H1 (cell line): ENCODE measurements at regions not wholly inside any gene's neighbourhood (a gene's known extent, or its start where the extent isn't known, plus 50 kb on each side); places are given as distances from the start of the nearest gene placed in this dataset.

Experiments used
- CTCF ChIA-PET: fragments of 300-600 bp; sonication (Branson Sonifier 250); formaldehyde crosslinking; loops from one replicate; lab custom pipeline; 2021; ENCODE audit not compliant: partially characterized antibody; lab: Charles Lee
- POLR2A ChIA-PET: fragments of 300-600 bp; sonication (Branson Sonifier 250); formaldehyde crosslinking; loops from one replicate; lab custom pipeline; 2021; ENCODE audit warnings: inconsistent platforms; ENCODE audit not compliant: partially characterized antibody; lab: Charles Lee
- DNase-seq, 2 experiments: peaks; one replicate each; pipeline versions ENCODE4 v3.0.0 to v3.0.0-alpha.2; 2010 to 2022; ENCODE audit warnings: low spot score in 2 of 2, low read depth in 1 of 2, mixed read lengths in 1 of 2
- FAIRE-seq: peaks from 2 replicates; lab custom pipeline; 2011; peaks lifted over from hg19 to GRCh38; lab: Jason Lieb, UNC
- H2AFZ ChIP-seq: 2 replicates; pipeline ENCODE4 v1.8.1; 2012; ENCODE audit warnings: low read length, inconsistent platforms
- H2AK5ac ChIP-seq: 2 replicates; pipeline ENCODE4 v1.6.1; 2013; ENCODE audit warnings: low read depth, low read length
- H2BK120ac ChIP-seq: replicated peaks from 2 replicates; pipeline ENCODE3; 2013; ENCODE audit warnings: low read depth, low read length, inconsistent platforms
- H2BK12ac ChIP-seq: 2 replicates; pipeline ENCODE4 v1.6.1; 2013; ENCODE audit warnings: low read depth, low read length
- H2BK15ac ChIP-seq: 2 replicates; pipeline ENCODE4 v1.6.1; 2013; ENCODE audit warnings: low read length
- H2BK20ac ChIP-seq: 2 replicates; pipeline ENCODE4 v1.6.1; 2013; ENCODE audit warnings: low read length
- H2BK5ac ChIP-seq: 2 replicates; pipeline ENCODE4 v1.6.1; 2013; ENCODE audit warnings: low read depth, low read length
- H3K14ac ChIP-seq: 2 replicates; pipeline ENCODE4 v1.6.1; 2013; ENCODE audit warnings: inconsistent platforms; ENCODE audit not compliant: insufficient read length
- H3K18ac ChIP-seq: 2 replicates; pipeline ENCODE4 v1.6.1; 2013; ENCODE audit warnings: low read length; ENCODE audit errors: extremely low read depth
- H3K23ac ChIP-seq: 2 replicates; pipeline ENCODE4 v1.6.1; 2013; ENCODE audit warnings: inconsistent platforms; ENCODE audit not compliant: insufficient read length
- H3K23me2 ChIP-seq: 2 replicates; pipeline ENCODE4 v1.6.1; 2013; ENCODE audit warnings: low read depth, low read length
- H3K27ac ChIP-seq: 2 replicates; pipeline ENCODE4 v1.6.1; 2011; ENCODE audit warnings: low read depth, low read length, inconsistent platforms
- H3K27me3 ChIP-seq, 4 experiments: replicated peaks in 1 of 4; 1 replicate in 1 of 4; 2 replicates in 3 of 4; pipeline versions ENCODE4 v1.6.1 to v1.8.1; 2011 to 2013; ENCODE audit warnings: low read length in 3 of 4, mild to moderate bottlenecking in 3 of 4, inconsistent platforms in 2 of 4, mixed read lengths in 2 of 4, moderate library complexity in 1 of 4; ENCODE audit not compliant: control insufficient read depth in 3 of 4, insufficient read depth in 3 of 4; ENCODE audit errors: extremely low read depth in 1 of 4
- H3K36me3 ChIP-seq, 4 experiments: 2 replicates each; pipeline versions ENCODE4 v1.6.1 to v1.8.1; 2011 to 2013; ENCODE audit warnings: mild to moderate bottlenecking in 4 of 4, low read length in 3 of 4, moderate library complexity in 2 of 4, control low read depth in 1 of 4, inconsistent platforms in 1 of 4; ENCODE audit not compliant: insufficient read depth in 4 of 4, control insufficient read depth in 2 of 4
- H3K4ac ChIP-seq: replicated peaks from 2 replicates; pipeline ENCODE3; 2013; ENCODE audit warnings: low read length, low read depth, mixed read lengths, inconsistent platforms; ENCODE audit not compliant: insufficient read length
- H3K4me1 ChIP-seq, 4 experiments: replicated peaks in 1 of 4; 1 replicate in 1 of 4; 2 replicates in 3 of 4; pipeline versions ENCODE4 v1.6.1 to v1.8.1; 2011 to 2013; ENCODE audit warnings: low read length in 3 of 4, inconsistent platforms in 2 of 4, mixed read lengths in 1 of 4; ENCODE audit not compliant: insufficient read depth in 4 of 4, control insufficient read depth in 3 of 4
- H3K4me2 ChIP-seq, 2 experiments: 2 replicates each; pipeline versions ENCODE4 v1.6.1 to v1.8.1; 2011 to 2013; ENCODE audit warnings: low read depth in 2 of 2, low read length in 2 of 2, control low read depth in 1 of 2, inconsistent platforms in 1 of 2, mild to moderate bottlenecking in 1 of 2; ENCODE audit not compliant: insufficient read depth in 1 of 2
- H3K4me3 ChIP-seq, 4 experiments: fragments of 200-600, 300-600 bp in 1 of 4; sonication (generic), shearing (Covaris generic), sonication (Bioruptor Twin) in 1 of 4; 2 replicates each; pipeline versions ENCODE4 v1.5.1 to v1.8.1; 2011 to 2016; ENCODE audit warnings: low read length in 4 of 4, low read depth in 3 of 4, control low read depth in 2 of 4, inconsistent platforms in 2 of 4, mild to moderate bottlenecking in 2 of 4, mixed read lengths in 1 of 4, moderate library complexity in 1 of 4; ENCODE audit not compliant: insufficient read depth in 2 of 4; ENCODE audit errors: extremely low read depth in 1 of 4
- H3K56ac ChIP-seq: replicated peaks from 2 replicates; pipeline ENCODE3; 2013; ENCODE audit warnings: low read depth, mild to moderate bottlenecking, mixed read lengths, low read length, inconsistent platforms; ENCODE audit not compliant: insufficient read length
- H3K79me1 ChIP-seq: 2 replicates; pipeline ENCODE4 v1.6.1; 2013; ENCODE audit warnings: low read depth, low read length, control low read depth
- H3K79me2 ChIP-seq, 2 experiments: 2 replicates each; pipeline versions ENCODE4 v1.6.1 to v1.8.1; 2012 to 2013; ENCODE audit warnings: low read length in 2 of 2, mild to moderate bottlenecking in 2 of 2, inconsistent platforms in 1 of 2; ENCODE audit not compliant: insufficient read depth in 2 of 2, control insufficient read depth in 1 of 2
- H3K9ac ChIP-seq, 4 experiments: replicated peaks in 1 of 4; 1 replicate in 1 of 4; 2 replicates in 3 of 4; pipeline versions ENCODE4 v1.6.1 to v1.8.1; 2011 to 2013; ENCODE audit warnings: low read depth in 3 of 4, low read length in 3 of 4, control low read depth in 2 of 4, mild to moderate bottlenecking in 2 of 4, moderate library complexity in 2 of 4, inconsistent platforms in 1 of 4; ENCODE audit errors: extremely low read depth in 1 of 4
- H3K9me3 ChIP-seq, 2 experiments: 2 replicates each; pipeline versions ENCODE4 v1.6.1 to v1.8.1; 2012 to 2013; ENCODE audit warnings: mild to moderate bottlenecking in 2 of 2, moderate library complexity in 2 of 2, control low read depth in 1 of 2, inconsistent platforms in 1 of 2, low read depth in 1 of 2, low read length in 1 of 2, mixed read lengths in 1 of 2; ENCODE audit not compliant: insufficient read depth in 2 of 2
- H4K20me1 ChIP-seq, 2 experiments: replicated peaks in 1 of 2; 2 replicates each; pipeline versions ENCODE3 to v1.8.1; 2011 to 2013; ENCODE audit warnings: inconsistent platforms in 2 of 2, low read length in 2 of 2, mild to moderate bottlenecking in 1 of 2; ENCODE audit not compliant: insufficient read depth in 2 of 2, control insufficient read depth in 1 of 2
- H4K5ac ChIP-seq: 2 replicates; pipeline ENCODE4 v1.6.1; 2013; ENCODE audit warnings: low read length, low read depth, mixed read lengths, inconsistent platforms; ENCODE audit not compliant: insufficient read length
- H4K8ac ChIP-seq: 2 replicates; pipeline ENCODE4 v1.8.0; 2013; ENCODE audit warnings: mild to moderate bottlenecking, moderate library complexity, low read length, inconsistent platforms; ENCODE audit not compliant: insufficient read depth; ENCODE audit errors: extremely low read depth
- H4K91ac ChIP-seq: replicated peaks from 2 replicates; pipeline ENCODE3; 2013; ENCODE audit warnings: low read length, mixed read lengths, inconsistent platforms; ENCODE audit not compliant: insufficient read length
- ATF3 ChIP-seq: IDR thresholded peaks from 2 replicates; pipeline ENCODE4 v1.6.1; 2011; ENCODE audit warnings: low read depth, mild to moderate bottlenecking, low read length; ENCODE audit not compliant: insufficient read depth
- CBX8 ChIP-seq: fragments of 300-800, 300-1000 bp; sonication (generic); IDR thresholded peaks from 2 replicates; pipeline ENCODE4 v1.7.1; 2016; ENCODE audit warnings: low read depth, low read length, borderline replicate concordance
- CEBPB ChIP-seq: IDR thresholded peaks from 2 replicates; pipeline ENCODE4 v1.6.1; 2012; ENCODE audit warnings: low read depth, low read length
- CHD1 ChIP-seq: IDR thresholded peaks from 2 replicates; pipeline ENCODE4 v1.6.1; 2012; ENCODE audit warnings: low read depth, low read length, improper control_type of control experiment
- KDM5A ChIP-seq: fragments of 200-600 bp; IDR thresholded peaks from 2 replicates; pipeline ENCODE4 v1.7.1; 2012; ENCODE audit warnings: mild to moderate bottlenecking, low read length, inconsistent platforms, mixed read lengths
- MAFK ChIP-seq: IDR thresholded peaks from 2 replicates; pipeline ENCODE4 v1.6.1; 2012; ENCODE audit warnings: low read depth, mild to moderate bottlenecking, improper control_type of control experiment, low read length
- NRF1 ChIP-seq: IDR thresholded peaks from 2 replicates; pipeline ENCODE4 v1.6.1; 2011; ENCODE audit warnings: mild to moderate bottlenecking, low read depth, low read length, improper control_type of control experiment
- POU5F1 ChIP-seq: IDR thresholded peaks from 2 replicates; pipeline ENCODE4 v1.6.1; 2011; ENCODE audit warnings: low read depth, mild to moderate bottlenecking, low read length, moderate library complexity
- RAD21 ChIP-seq, 2 experiments: IDR thresholded peaks in 1 of 2; conservative IDR thresholded peaks in 1 of 2; 2 replicates each; pipeline ENCODE4 v1.6.1; 2011; ENCODE audit warnings: low read depth in 2 of 2, low read length in 2 of 2, improper control_type of control experiment in 1 of 2, inconsistent platforms in 1 of 2, mild to moderate bottlenecking in 1 of 2, moderate library complexity in 1 of 2
- RBBP5 ChIP-seq: IDR thresholded peaks from 2 replicates; pipeline ENCODE4 v1.7.1; 2012; ENCODE audit warnings: low read depth, mild to moderate bottlenecking, inconsistent platforms, low read length, moderate library complexity, borderline replicate concordance
- SIRT6 ChIP-seq: IDR thresholded peaks from one replicate; pipeline ENCODE4 v1.7.1; 2012; ENCODE audit warnings: low read length, inconsistent platforms
- USF2 ChIP-seq: IDR thresholded peaks from 2 replicates; pipeline ENCODE4 v1.6.1; 2011; ENCODE audit warnings: low read length, improper control_type of control experiment
- WGBS, 2 experiments: shearing (Covaris generic) in 1 of 2; methylation state at CpG; one replicate each; pipeline versions ENCODE4 v1.1.6 to v1.1.7; 2013 to 2015; ENCODE audit warnings: low lambda C conversion rate in 2 of 2, mixed read lengths in 2 of 2, inconsistent platforms in 1 of 2, low coverage in 1 of 2, missing lambda C conversion rate in 1 of 2; ENCODE audit not compliant: insufficient replicate concordance in 2 of 2, insufficient coverage in 1 of 2, insufficient read length in 1 of 2; ENCODE audit errors: extremely low coverage in 1 of 2, missing lambda C conversion rate in 1 of 2; 5-methylcytosine and 5-hydroxymethylcytosine counted together

DNA sequence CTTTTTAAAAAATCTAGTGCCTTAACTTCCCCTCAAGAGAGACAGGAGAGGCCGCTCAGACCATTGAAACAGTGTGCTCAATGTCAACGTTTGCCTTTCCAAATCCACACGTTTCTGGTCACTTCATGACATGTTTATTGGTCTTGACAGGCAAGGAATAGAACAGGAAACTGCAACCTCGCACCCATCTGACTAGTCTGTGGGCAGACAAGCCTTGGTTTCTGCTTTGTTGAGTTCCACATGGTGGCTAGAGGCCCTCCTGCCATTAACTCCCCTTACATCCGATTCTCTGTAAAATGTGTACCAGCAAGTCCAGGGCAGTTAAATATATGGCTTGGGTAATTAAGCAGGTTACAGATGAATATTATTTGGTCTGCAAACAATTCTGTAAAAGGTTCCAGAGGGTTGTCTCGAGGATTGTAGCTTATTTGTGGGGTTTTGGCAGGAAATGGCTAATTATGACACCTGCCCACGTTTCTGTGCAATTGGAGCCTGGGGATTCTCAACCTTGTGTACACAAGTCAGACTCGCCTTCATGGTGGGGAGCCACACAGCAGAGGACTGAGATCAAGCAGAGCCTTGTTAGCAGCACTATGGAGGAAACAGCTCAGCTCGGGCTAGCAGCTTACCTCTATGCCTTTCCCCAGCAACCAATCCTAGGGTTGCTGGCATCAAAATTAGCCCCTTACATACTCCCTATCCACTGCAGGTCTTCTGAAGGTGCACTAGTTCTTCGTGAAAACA is 317.5 kb upstream of the IGF1R start:
- no peaks in the 10 kb centered on the region for H3K79me2 ChIP-seq
- H3K27me3 ChIP-seq = no peaks in the 10 kb centered on the region; a peak in 1 of 7 replicates
- TF ChIP-seq CBX8 (no peak), USF2 (no peak), KDM5A (no peak), ATF3 (no peak), CEBPB (no peak), MAFK (no peak), RAD21 (IDR thresholded peaks at IDR 0.05 in 1 of 2, conservative IDR thresholded peaks at IDR 0.05 in 1 of 2; ENCODE audit: low read depth in 2 of 2, low read length in 2 of 2) (no peak), RBBP5 (no peak), POU5F1 (no peak), NRF1 (no peak), SIRT6 (no peak), CHD1 (no peak)
- H3K36me3 ChIP-seq = no peaks in the 10 kb centered on the region
- no peak for DNase-seq
- H3K4me1 ChIP-seq = peaks cover 0 to 4% (median 0%) of the 10 kb centered on the region in 4 experiments; a peak in 1 of 7 replicates
- H2BK5ac ChIP-seq = no peak overlapping the region
- no peak overlapping the region for H4K91ac ChIP-seq
- H3K56ac ChIP-seq = no peak overlapping the region
- WGBS, 2 experiments = 84% methylated on average over 10 of the region's 10 CpGs; no CpG with 5 or more reads in 1 of the 2 experiments
- no peak overlapping the region for H2BK15ac ChIP-seq
- H4K20me1 ChIP-seq = no peaks in the 10 kb centered on the region
- no peak overlapping the region for H4K8ac ChIP-seq
- no peak overlapping the region for H2AK5ac ChIP-seq
- H3K27ac ChIP-seq = no peak overlapping the region
- no peaks in the 10 kb centered on the region; a peak in 1 of 4 replicates for H3K9me3 ChIP-seq
- H3K4me2 ChIP-seq = no peak overlapping the region
- ChIA-PET CTCF (no interaction called here), POLR2A (no interaction called here)
- H3K9ac ChIP-seq = no peak overlapping the region
- no peak overlapping the region; the same call in 1 of the 2 replicates for H2BK12ac ChIP-seq
- no peak overlapping the region for H3K23ac ChIP-seq
- H3K4ac ChIP-seq = no peak overlapping the region
- H3K14ac ChIP-seq = no peak overlapping the region
- no peak overlapping the region for H3K18ac ChIP-seq
- no peak overlapping the region for H2BK120ac ChIP-seq
- H3K23me2 ChIP-seq = no peaks in the 10 kb centered on the region
- no peak overlapping the region for H2BK20ac ChIP-seq
- no peak overlapping the region for H2AFZ ChIP-seq
- no peaks in the 10 kb centered on the region for H3K79me1 ChIP-seq
- no peak for FAIRE-seq
- no peak overlapping the region for H3K4me3 ChIP-seq
- H4K5ac ChIP-seq = no peak overlapping the region
